GM23248 (cell line): ENCODE measurements at regions not wholly inside any gene's neighbourhood (a gene's known extent, or its start where the extent isn't known, plus 50 kb on each side); places are given as distances from the start of the nearest gene placed in this dataset.

Experiments
- EZH2 ChIP-seq: fragments of 200-600 bp; sonication (generic); IDR thresholded peaks from 2 replicates; pipeline ENCODE4 v1.6.1; 2018; ENCODE audit warnings: antibody characterized with exemption, mild to moderate bottlenecking; ENCODE audit not compliant: insufficient read depth, poor library complexity, severe bottlenecking
- EZH2phosphoT487 ChIP-seq: fragments of 200-600 bp; sonication (generic); IDR thresholded peaks from 2 replicates; pipeline ENCODE4 v1.6.1; 2018; ENCODE audit warnings: antibody characterized with exemption, moderate library complexity, mild to moderate bottlenecking, low read depth; ENCODE audit not compliant: insufficient read depth

DNA sequence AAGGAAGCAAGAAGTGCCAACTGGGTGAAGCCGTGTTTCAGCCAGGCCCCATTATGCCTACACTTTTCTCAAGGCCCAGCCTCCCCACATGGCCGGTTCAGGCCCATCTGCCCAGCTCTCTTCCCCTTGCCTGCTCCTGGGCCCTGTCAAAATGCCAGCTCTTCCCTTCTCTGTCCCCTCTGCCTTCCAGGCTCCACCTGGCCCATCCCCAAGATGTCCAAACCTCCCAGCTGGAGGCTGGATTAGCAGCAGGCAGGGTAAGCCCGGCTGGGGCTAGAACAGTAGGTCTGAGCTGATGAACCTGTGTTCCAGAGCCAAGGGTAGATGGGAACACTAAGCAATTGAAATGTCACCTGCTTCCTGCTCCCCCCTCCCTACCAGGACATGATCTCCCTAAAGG is 64.1 kb upstream of the HSPA9 start:
- TF ChIP-seq EZH2 = no peak
- TF ChIP-seq EZH2phosphoT487 = no peak
